ENCODE measurements at regions not wholly inside any gene's neighbourhood (a gene's known extent, or its start where the extent isn't known, plus 50 kb on each side); places are given as distances from the start of the nearest gene placed in this dataset.
A peak's percentile ranks its signal among the peaks of the same experiment; 100 is the strongest.

GRCh38 chr20:17834804-17835203 is 133.8 kb downstream of the SNX5 start:
- DNase-seq, result no peak
- H3K27me3 ChIP-seq (ENCODE audit: control insufficient read depth, insufficient read depth, low read length), result no peaks in the 10 kb centered on the region
- no peaks in the 10 kb centered on the region for H3K4me1 ChIP-seq (ENCODE audit: control insufficient read depth, insufficient read depth, low read length)
- H3K36me3 ChIP-seq (ENCODE audit: control insufficient read depth, insufficient read depth, low read length), result no peaks in the 10 kb centered on the region
- WGBS (ENCODE audit: insufficient coverage, low lambda C conversion rate), result 100% methylated on average over 1 of the region's 2 CpGs
- H3K27ac ChIP-seq (ENCODE audit: low read length), result no peak overlapping the region
- no peak overlapping the region for H3K4me3 ChIP-seq (ENCODE audit: low read length)
- H3K9me3 ChIP-seq (ENCODE audit: control insufficient read depth, low read depth, low read length), result no peaks in the 10 kb centered on the region

GRCh38 chr20:17833036-17833674 is 133.4 kb downstream of the BANF2 start:
- no peak for DNase-seq
- Histone ChIP-seq H3K4me1 (ENCODE audit: control insufficient read depth, insufficient read depth, low read length) (no peaks in the 10 kb centered on the region), H3K4me3 (ENCODE audit: low read length) (no peak overlapping the region), H3K9me3 (ENCODE audit: control insufficient read depth, low read depth, low read length) (no peaks in the 10 kb centered on the region), H3K27me3 (ENCODE audit: control insufficient read depth, insufficient read depth, low read length) (no peaks in the 10 kb centered on the region), H3K27ac (ENCODE audit: low read length) (no peak overlapping the region), H3K36me3 (ENCODE audit: control insufficient read depth, insufficient read depth, low read length) (no peaks in the 10 kb centered on the region)
- 100% methylated on average over 2 of the region's 9 CpGs for WGBS (ENCODE audit: insufficient coverage, low lambda C conversion rate)

GRCh38 chr20:17832236-17832915 is 132.6 kb downstream of the BANF2 start:
- H3K27me3 ChIP-seq (ENCODE audit: control insufficient read depth, insufficient read depth, low read length), result no peaks in the 10 kb centered on the region
- H3K4me3 ChIP-seq (ENCODE audit: low read length), result no peak overlapping the region
- WGBS (ENCODE audit: insufficient coverage, low lambda C conversion rate), result 85% methylated on average over 3 of the region's 9 CpGs
- DNase-seq, result no peak
- no peaks in the 10 kb centered on the region for H3K9me3 ChIP-seq (ENCODE audit: control insufficient read depth, low read depth, low read length)
- H3K36me3 ChIP-seq (ENCODE audit: control insufficient read depth, insufficient read depth, low read length), result no peaks in the 10 kb centered on the region
- peaks cover under 1% of the 10 kb centered on the region for H3K4me1 ChIP-seq (ENCODE audit: control insufficient read depth, insufficient read depth, low read length)
- H3K27ac ChIP-seq (ENCODE audit: low read length), result no peak overlapping the region

- H3K4me1 ChIP-seq (ENCODE audit: control insufficient read depth, insufficient read depth, low read length), result peaks cover 25% of the 10 kb centered on the region
- H3K9me3 ChIP-seq (ENCODE audit: control insufficient read depth, low read depth, low read length), result no peaks in the 10 kb centered on the region
- no peak for DNase-seq
- H3K27ac ChIP-seq (ENCODE audit: low read length), result no peak overlapping the region
- no peak overlapping the region for H3K4me3 ChIP-seq (ENCODE audit: low read length)
- no peaks in the 10 kb centered on the region for H3K36me3 ChIP-seq (ENCODE audit: control insufficient read depth, insufficient read depth, low read length)
- no peaks in the 10 kb centered on the region for H3K27me3 ChIP-seq (ENCODE audit: control insufficient read depth, insufficient read depth, low read length)
- no CpG with 5 or more reads among the region's 6 CpGs for WGBS (ENCODE audit: insufficient coverage, low lambda C conversion rate)
These were observed 128.9 kb downstream of the BANF2 start for GRCh38 chr20:17828598-17829144.

- peak in 1 of 2 donors; percentile 56 for DNase-seq
- H3K27ac ChIP-seq (ENCODE audit: low read length), result no peak overlapping the region
These were observed 128.2 kb downstream of the BANF2 start for GRCh38 chr20:17827759-17828559.

GRCh38 chr20:17827079-17827478 is 127.3 kb downstream of the BANF2 start:
- no peak for DNase-seq
- 80% methylated on average over 1 of the region's 4 CpGs for WGBS (ENCODE audit: insufficient coverage, low lambda C conversion rate)
- no peak overlapping the region for H3K4me3 ChIP-seq (ENCODE audit: low read length)
- no peak overlapping the region for H3K27ac ChIP-seq (ENCODE audit: low read length)
- H3K27me3 ChIP-seq (ENCODE audit: control insufficient read depth, insufficient read depth, low read length), result no peaks in the 10 kb centered on the region
- H3K36me3 ChIP-seq (ENCODE audit: control insufficient read depth, insufficient read depth, low read length), result no peaks in the 10 kb centered on the region
- H3K4me1 ChIP-seq (ENCODE audit: control insufficient read depth, insufficient read depth, low read length), result peaks cover 41% of the 10 kb centered on the region
- no peaks in the 10 kb centered on the region for H3K9me3 ChIP-seq (ENCODE audit: control insufficient read depth, low read depth, low read length)

More at GRCh38 chr20:17827759-17828559, 128.2 kb downstream of the BANF2 start:
- Histone ChIP-seq H3K4me1 (ENCODE audit: control insufficient read depth, insufficient read depth, low read length) (peaks cover 32% of the 10 kb centered on the region), H3K9me3 (ENCODE audit: control insufficient read depth, low read depth, low read length) (no peaks in the 10 kb centered on the region), H3K27me3 (ENCODE audit: control insufficient read depth, insufficient read depth, low read length) (no peaks in the 10 kb centered on the region), H3K4me3 (ENCODE audit: low read length) (no peak overlapping the region), H3K36me3 (ENCODE audit: control insufficient read depth, insufficient read depth, low read length) (no peaks in the 10 kb centered on the region)
- no CpG with 5 or more reads among the region's 13 CpGs for WGBS (ENCODE audit: insufficient coverage, low lambda C conversion rate)

GRCh38 chr20:17825960-17826843 is 126.4 kb downstream of the BANF2 start:
- H3K9me3 ChIP-seq (ENCODE audit: control insufficient read depth, low read depth, low read length), result no peaks in the 10 kb centered on the region
- H3K27me3 ChIP-seq (ENCODE audit: control insufficient read depth, insufficient read depth, low read length), result no peaks in the 10 kb centered on the region
- DNase-seq, result no peak
- no peak overlapping the region for H3K4me3 ChIP-seq (ENCODE audit: low read length)
- WGBS (ENCODE audit: insufficient coverage, low lambda C conversion rate), result no CpG with 5 or more reads among the region's 8 CpGs
- H3K27ac ChIP-seq (ENCODE audit: low read length), result peak overlapping the region; percentile 89
- no peaks in the 10 kb centered on the region for H3K36me3 ChIP-seq (ENCODE audit: control insufficient read depth, insufficient read depth, low read length)
- H3K4me1 ChIP-seq (ENCODE audit: control insufficient read depth, insufficient read depth, low read length), result peaks cover 47% of the 10 kb centered on the region

- Histone ChIP-seq H3K27me3 (ENCODE audit: control insufficient read depth, insufficient read depth, low read length) (no peaks in the 10 kb centered on the region), H3K9me3 (ENCODE audit: control insufficient read depth, low read depth, low read length) (no peaks in the 10 kb centered on the region), H3K36me3 (ENCODE audit: control insufficient read depth, insufficient read depth, low read length) (no peaks in the 10 kb centered on the region), H3K27ac (ENCODE audit: low read length) (peak overlapping the region; percentile 89), H3K4me1 (ENCODE audit: control insufficient read depth, insufficient read depth, low read length) (peaks cover 47% of the 10 kb centered on the region), H3K4me3 (ENCODE audit: low read length) (no peak overlapping the region)
- 100% methylated on average over 1 of the region's 15 CpGs for WGBS (ENCODE audit: insufficient coverage, low lambda C conversion rate)
- peak; percentile 86 to 91 for DNase-seq
These were observed 125.6 kb downstream of the BANF2 start for GRCh38 chr20:17825252-17825959.

- Histone ChIP-seq H3K4me3 (ENCODE audit: low read length) (no peak overlapping the region), H3K36me3 (ENCODE audit: control insufficient read depth, insufficient read depth, low read length) (no peaks in the 10 kb centered on the region), H3K27me3 (ENCODE audit: control insufficient read depth, insufficient read depth, low read length) (no peaks in the 10 kb centered on the region), H3K4me1 (ENCODE audit: control insufficient read depth, insufficient read depth, low read length) (peaks cover 47% of the 10 kb centered on the region), H3K27ac (ENCODE audit: low read length) (peak overlapping the region; percentile 89), H3K9me3 (ENCODE audit: control insufficient read depth, low read depth, low read length) (no peaks in the 10 kb centered on the region)
- DNase-seq, result no peak
- no CpG with 5 or more reads among the region's 7 CpGs for WGBS (ENCODE audit: insufficient coverage, low lambda C conversion rate)
These were observed 125.0 kb downstream of the BANF2 start for GRCh38 chr20:17824676-17825251.

Measured in large intestine (tissue), 3 donors.